ENCODE measurements at regions not wholly inside any gene's neighbourhood (a gene's known extent, or its start where the extent isn't known, plus 50 kb on each side); places are given as distances from the start of the nearest gene placed in this dataset.

- TF ChIP-seq CTCF (IDR thresholded peaks at IDR 0.05) (no peak), POLR2A (IDR thresholded peaks at IDR 0.05) (no peak)
Measured at GRCh38 chr7:17520941-17521340, 222.5 kb downstream of the AHR start.
